Upper lobe of left lung (tissue), 6 donors: ENCODE measurements at regions not wholly inside any gene's neighbourhood (a gene's known extent, or its start where the extent isn't known, plus 50 kb on each side); places are given as distances from the start of the nearest gene placed in this dataset.

Source experiments
- ATAC-seq, 2 donors: fragments of 200-7000 bp; cut with Tn5 transposase; one replicate each; pipeline ENCODE4 v1.9.1; 2022; ENCODE audit warnings: mild to moderate bottlenecking in 2 of 2, moderate library complexity in 2 of 2; ENCODE audit not compliant: low FRiP score in 2 of 2
- DNase-seq, 2 donors: peaks; one replicate each; pipeline ENCODE4 v3.0.0-alpha.2; 2019 to 2020
- H3K27ac ChIP-seq, 4 donors: fragments of 200-600 bp; sonication (generic); one replicate each; pipeline ENCODE4 v1.5.1; 2016 to 2019
- H3K27me3 ChIP-seq, 4 donors: fragments of 200-600 bp; sonication (generic); one replicate each; pipeline ENCODE4 v1.5.1; 2017 to 2019
- H3K36me3 ChIP-seq, 4 donors: fragments of 200-600 bp; sonication (generic); one replicate each; pipeline ENCODE4 v1.5.1; 2016 to 2019
- H3K4me1 ChIP-seq, 4 donors: fragments of 200-600 bp; sonication (generic); one replicate each; pipeline ENCODE4 v1.5.1; 2018 to 2019
- H3K4me3 ChIP-seq, 4 donors: fragments of 200-600 bp; sonication (generic); one replicate each; pipeline ENCODE4 v1.5.1; 2017 to 2019; ENCODE audit warnings: mild to moderate bottlenecking in 2 of 4, moderate library complexity in 1 of 4
- H3K9me3 ChIP-seq, 4 donors: fragments of 200-600 bp; sonication (generic); one replicate each; pipeline ENCODE4 v1.5.1; 2018 to 2019
- EP300 ChIP-seq, 4 donors: sonication (generic); formaldehyde crosslinking; IDR thresholded peaks; one replicate each; pipeline ENCODE4 v1.5.1; 2017; ENCODE audit warnings: antibody characterized with exemption in 4 of 4, control low read depth in 2 of 4
- POLR2A ChIP-seq, 4 donors: fragments of 450-650 bp; IDR thresholded peaks; one replicate each; pipeline ENCODE4 v1.5.1; 2016 to 2017; ENCODE audit warnings: antibody characterized with exemption in 4 of 4, mild to moderate bottlenecking in 2 of 4
- POLR2AphosphoS5 ChIP-seq, 2 donors: sonication (generic); formaldehyde crosslinking; IDR thresholded peaks; one replicate each; pipeline ENCODE4 v1.5.1; 2017; ENCODE audit warnings: antibody characterized with exemption in 2 of 2
- WGBS, 2 donors: methylation state at CpG; one replicate each; pipeline ENCODE4 v1.1.5; 2017 to 2018; 5-methylcytosine and 5-hydroxymethylcytosine counted together
- TF ChIP-seq, protein P1 (sequence below), 6 experiments: fragments of 450-650 bp in 4 of 6; fragments of 200-600 bp in 2 of 6; sonication (generic) in 2 of 6; IDR thresholded peaks; one replicate each; pipeline ENCODE4 v1.5.1; 2016 to 2019; ENCODE audit warnings: antibody characterized with exemption in 6 of 6
- donor health status: DM: no; HTN: no; CAD: no; lungs with moderate emphysema.
- donor health status: DM: no; HTN: yes; CAD: no; lungs with severe emphysema.

DNA sequence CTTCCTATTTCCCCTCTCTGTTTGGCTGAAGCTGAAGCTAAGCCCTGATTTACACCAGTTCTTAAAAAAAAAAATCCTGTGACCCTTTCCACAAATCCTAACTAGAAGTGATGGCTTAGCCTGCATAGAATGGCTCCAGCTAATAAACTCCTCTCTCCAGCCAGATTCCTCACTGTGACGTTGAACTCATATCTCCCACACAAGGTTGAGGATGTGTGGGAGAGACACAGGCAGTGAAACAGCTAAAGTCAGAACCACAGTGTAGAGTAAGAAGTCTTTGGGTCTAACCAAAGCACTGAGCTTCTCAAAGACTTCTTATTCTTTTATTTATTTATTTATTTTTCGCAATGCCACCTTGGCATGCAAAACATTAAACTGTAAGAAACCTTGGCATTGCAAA lies 268.3 kb downstream of the SNX13 start:
- Histone ChIP-seq H3K9me3 (no peaks in the 10 kb centered on the region), H3K4me1 (no peaks in the 10 kb centered on the region), H3K36me3 (no peaks in the 10 kb centered on the region), H3K4me3 (no peak overlapping the region), H3K27me3 (no peaks in the 10 kb centered on the region), H3K27ac (no peak overlapping the region)
- TF ChIP-seq POLR2A (IDR thresholded peaks at IDR 0.05) = no peak
- no peak for TF ChIP-seq EP300 (IDR thresholded peaks at IDR 0.05)
- no peak for TF ChIP-seq POLR2AphosphoS5 (IDR thresholded peaks at IDR 0.05)
- TF ChIP-seq, protein P1, sequence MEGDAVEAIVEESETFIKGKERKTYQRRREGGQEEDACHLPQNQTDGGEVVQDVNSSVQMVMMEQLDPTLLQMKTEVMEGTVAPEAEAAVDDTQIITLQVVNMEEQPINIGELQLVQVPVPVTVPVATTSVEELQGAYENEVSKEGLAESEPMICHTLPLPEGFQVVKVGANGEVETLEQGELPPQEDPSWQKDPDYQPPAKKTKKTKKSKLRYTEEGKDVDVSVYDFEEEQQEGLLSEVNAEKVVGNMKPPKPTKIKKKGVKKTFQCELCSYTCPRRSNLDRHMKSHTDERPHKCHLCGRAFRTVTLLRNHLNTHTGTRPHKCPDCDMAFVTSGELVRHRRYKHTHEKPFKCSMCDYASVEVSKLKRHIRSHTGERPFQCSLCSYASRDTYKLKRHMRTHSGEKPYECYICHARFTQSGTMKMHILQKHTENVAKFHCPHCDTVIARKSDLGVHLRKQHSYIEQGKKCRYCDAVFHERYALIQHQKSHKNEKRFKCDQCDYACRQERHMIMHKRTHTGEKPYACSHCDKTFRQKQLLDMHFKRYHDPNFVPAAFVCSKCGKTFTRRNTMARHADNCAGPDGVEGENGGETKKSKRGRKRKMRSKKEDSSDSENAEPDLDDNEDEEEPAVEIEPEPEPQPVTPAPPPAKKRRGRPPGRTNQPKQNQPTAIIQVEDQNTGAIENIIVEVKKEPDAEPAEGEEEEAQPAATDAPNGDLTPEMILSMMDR (IDR thresholded peaks at IDR 0.05) = no peak
- WGBS, 2 donors = 46 to 71% methylated on average over 2 of the region's 2 CpGs
- ATAC-seq = no peak
- no peak for DNase-seq

DNA sequence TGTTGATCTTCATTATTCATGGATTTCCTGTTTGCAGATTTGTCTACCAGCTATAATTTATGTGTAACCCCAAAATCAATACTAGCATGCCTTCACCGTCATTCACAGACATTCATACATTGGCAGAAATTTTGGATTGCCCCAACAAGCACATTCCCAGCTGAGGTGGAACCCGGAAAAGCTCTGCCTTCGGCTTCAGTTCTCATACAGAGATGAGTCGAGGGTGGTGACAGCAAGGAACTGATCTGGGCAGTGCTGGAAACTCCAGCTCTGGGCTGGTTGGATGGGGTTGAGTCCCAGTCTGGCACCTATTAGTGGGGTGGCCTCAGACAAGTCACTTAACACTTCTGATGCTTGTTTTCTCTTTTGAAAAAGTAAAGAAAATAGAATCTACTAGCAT lies 267.5 kb downstream of the SNX13 start:
- Histone ChIP-seq H3K27me3 (no peaks in the 10 kb centered on the region), H3K4me1 (peaks cover 0 to 4% (median 0%) of the 10 kb centered on the region in 4 donors), H3K27ac (no peak overlapping the region), H3K36me3 (no peaks in the 10 kb centered on the region), H3K9me3 (no peaks in the 10 kb centered on the region), H3K4me3 (no peak overlapping the region)
- ATAC-seq (no peak), DNase-seq (no peak)
- no peak for TF ChIP-seq POLR2AphosphoS5 (IDR thresholded peaks at IDR 0.05)
- TF ChIP-seq, protein P1 (IDR thresholded peaks at IDR 0.05) = no peak
- no peak for TF ChIP-seq POLR2A (IDR thresholded peaks at IDR 0.05)
- no peak for TF ChIP-seq EP300 (IDR thresholded peaks at IDR 0.05)
- WGBS, 2 donors = 89 to 98% methylated on average over 4 of the region's 4 CpGs

DNA sequence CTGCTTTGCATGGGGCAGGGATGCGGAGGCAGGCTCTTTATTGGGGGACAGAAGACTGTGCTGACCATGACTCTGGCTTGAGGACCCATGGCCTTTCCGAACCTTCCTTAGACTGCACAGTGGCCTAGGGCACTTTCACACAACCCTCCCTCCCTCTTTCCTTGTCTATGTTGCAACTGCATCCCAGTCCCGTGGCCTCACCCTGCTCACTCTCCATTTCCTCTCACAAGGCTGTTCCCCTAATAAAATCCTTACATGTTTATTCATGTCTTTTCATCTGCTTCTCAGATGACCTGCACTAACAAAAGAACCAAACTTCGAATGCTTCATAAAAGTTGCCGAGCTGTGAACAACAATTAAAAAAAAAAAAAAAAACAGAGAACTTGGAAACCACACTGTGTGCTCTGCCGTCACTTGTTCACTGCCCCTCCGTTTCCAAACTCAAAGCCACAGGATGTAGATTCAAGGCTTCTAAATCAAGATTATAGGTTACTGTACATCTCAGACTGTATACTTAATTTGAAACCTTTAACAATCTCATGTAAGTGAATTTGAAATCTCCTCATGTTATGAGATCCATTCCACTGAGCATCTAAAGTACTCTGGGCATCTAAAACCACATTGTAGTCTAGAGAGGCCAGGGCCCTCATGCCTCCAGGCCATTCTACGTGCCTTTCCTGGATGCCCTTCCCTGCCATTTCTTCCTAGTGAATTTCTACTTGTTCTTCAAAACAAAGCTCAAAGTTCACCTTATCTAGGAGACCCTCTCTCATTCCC lies 265.9 kb downstream of the SNX13 start:
- H3K9me3 ChIP-seq = no peaks in the 10 kb centered on the region
- DNase-seq = no peak
- WGBS, 2 donors = 78 to 81% methylated on average over 8 of the region's 8 CpGs
- no peaks in the 10 kb centered on the region for H3K36me3 ChIP-seq
- H3K4me3 ChIP-seq = no peak overlapping the region
- TF ChIP-seq POLR2AphosphoS5 (IDR thresholded peaks at IDR 0.05) (no peak), POLR2A (IDR thresholded peaks at IDR 0.05) (no peak), EP300 (IDR thresholded peaks at IDR 0.05) (no peak)
- TF ChIP-seq, protein P1 (IDR thresholded peaks at IDR 0.05) = no peak
- no peak for ATAC-seq
- H3K4me1 ChIP-seq = peaks cover 0 to 5% (median 0%) of the 10 kb centered on the region in 4 donors
- no peaks in the 10 kb centered on the region for H3K27me3 ChIP-seq
- no peak overlapping the region for H3K27ac ChIP-seq

DNA sequence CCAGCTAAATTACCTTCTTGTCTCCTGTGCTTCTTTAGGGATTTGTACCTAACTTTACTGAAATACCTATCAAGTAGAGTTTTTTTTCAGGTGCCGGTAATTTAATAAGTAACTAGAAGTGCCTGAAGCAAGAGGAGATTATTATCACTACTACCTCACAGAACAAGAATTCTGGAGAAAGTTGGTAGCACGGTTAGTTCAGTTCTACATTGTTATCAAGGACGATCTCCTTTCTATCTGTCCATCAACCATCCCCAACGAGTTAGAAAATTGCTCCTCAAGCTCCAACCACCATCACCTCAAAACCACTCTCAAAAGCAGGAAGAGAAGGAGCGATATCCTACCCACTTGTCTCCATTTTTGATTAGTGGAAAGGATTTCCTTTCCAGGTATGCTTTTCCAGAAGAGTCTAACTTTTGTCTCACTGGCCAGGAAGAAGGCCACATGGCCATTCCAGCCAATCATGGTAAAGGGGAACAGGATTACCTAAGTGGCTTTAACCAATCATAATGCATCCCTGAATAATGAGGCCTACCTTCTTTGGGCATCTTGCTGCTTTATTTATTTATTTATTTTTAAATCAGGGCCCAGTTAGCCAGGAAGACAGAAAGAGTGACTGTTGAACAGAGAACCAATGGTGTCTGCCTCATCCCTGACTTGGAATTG lies 265.2 kb downstream of the SNX13 start:
- Histone ChIP-seq H3K36me3 (no peaks in the 10 kb centered on the region), H3K9me3 (no peaks in the 10 kb centered on the region), H3K4me1 (peaks cover 0 to 13% (median 6%) of the 10 kb centered on the region in 4 donors), H3K27me3 (no peaks in the 10 kb centered on the region), H3K27ac (no peak overlapping the region), H3K4me3 (no peak overlapping the region)
- no peak for ATAC-seq
- TF ChIP-seq EP300 (IDR thresholded peaks at IDR 0.05) = no peak
- no peak for TF ChIP-seq POLR2AphosphoS5 (IDR thresholded peaks at IDR 0.05)
- TF ChIP-seq POLR2A (IDR thresholded peaks at IDR 0.05) = no peak
- TF ChIP-seq, protein P1 (IDR thresholded peaks at IDR 0.05) = no peak
- no peak for DNase-seq
- 71 to 78% methylated on average over 5 of the region's 5 CpGs for WGBS, 2 donors
